Neural progenitor cell (in vitro differentiated cells): ENCODE measurements at regions not wholly inside any gene's neighbourhood (a gene's known extent, or its start where the extent isn't known, plus 50 kb on each side); places are given as distances from the start of the nearest gene placed in this dataset.
A peak's percentile ranks its signal among the peaks of the same experiment; 100 is the strongest.

Source experiments
- EZH2 ChIP-seq: fragments of 200-600 bp; sonication (generic); IDR thresholded peaks from 2 replicates; pipeline ENCODE4 v1.6.1; 2017; ENCODE audit warnings: antibody characterized with exemption, mild to moderate bottlenecking, moderate library complexity
- EZH2phosphoT487 ChIP-seq: fragments of 200-600 bp; sonication (generic); IDR thresholded peaks from 2 replicates; pipeline ENCODE4 v1.6.1; 2017; ENCODE audit warnings: antibody characterized with exemption
- TF ChIP-seq, protein P1 (sequence below): fragments of 200-600 bp; sonication (generic); IDR thresholded peaks from 2 replicates; pipeline ENCODE4 v1.5.1; 2017; ENCODE audit warnings: antibody characterized with exemption, mild to moderate bottlenecking

DNA sequence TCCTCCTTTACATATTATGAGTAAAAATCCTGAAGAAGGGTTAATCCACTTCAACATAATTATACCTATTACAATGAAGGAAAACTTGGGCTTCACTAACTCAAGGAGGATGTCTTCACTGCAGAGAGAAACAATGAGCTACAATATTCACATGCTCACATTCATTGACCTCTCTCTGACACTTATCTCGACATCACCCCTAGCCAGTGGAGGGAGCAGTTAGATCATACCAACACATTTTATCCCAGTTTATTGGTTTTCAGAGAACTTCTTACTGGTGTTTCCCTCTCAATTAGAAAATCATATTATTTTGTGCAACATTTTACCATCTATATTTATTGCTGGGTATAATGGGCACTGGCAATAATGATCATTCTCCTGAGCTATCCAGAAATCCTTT lies 646.5 kb downstream of the TENT5A start:
- TF ChIP-seq EZH2 (no peak), EZH2phosphoT487 (no peak)
- TF ChIP-seq, protein P1, sequence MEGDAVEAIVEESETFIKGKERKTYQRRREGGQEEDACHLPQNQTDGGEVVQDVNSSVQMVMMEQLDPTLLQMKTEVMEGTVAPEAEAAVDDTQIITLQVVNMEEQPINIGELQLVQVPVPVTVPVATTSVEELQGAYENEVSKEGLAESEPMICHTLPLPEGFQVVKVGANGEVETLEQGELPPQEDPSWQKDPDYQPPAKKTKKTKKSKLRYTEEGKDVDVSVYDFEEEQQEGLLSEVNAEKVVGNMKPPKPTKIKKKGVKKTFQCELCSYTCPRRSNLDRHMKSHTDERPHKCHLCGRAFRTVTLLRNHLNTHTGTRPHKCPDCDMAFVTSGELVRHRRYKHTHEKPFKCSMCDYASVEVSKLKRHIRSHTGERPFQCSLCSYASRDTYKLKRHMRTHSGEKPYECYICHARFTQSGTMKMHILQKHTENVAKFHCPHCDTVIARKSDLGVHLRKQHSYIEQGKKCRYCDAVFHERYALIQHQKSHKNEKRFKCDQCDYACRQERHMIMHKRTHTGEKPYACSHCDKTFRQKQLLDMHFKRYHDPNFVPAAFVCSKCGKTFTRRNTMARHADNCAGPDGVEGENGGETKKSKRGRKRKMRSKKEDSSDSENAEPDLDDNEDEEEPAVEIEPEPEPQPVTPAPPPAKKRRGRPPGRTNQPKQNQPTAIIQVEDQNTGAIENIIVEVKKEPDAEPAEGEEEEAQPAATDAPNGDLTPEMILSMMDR, result peak; percentile 9
